GM21825 (cell line): ENCODE measurements at regions not wholly inside any gene's neighbourhood (a gene's known extent, or its start where the extent isn't known, plus 50 kb on each side); places are given as distances from the start of the nearest gene placed in this dataset.
"Not testable (repeated sequence)": the region's sequence is repeated elsewhere in the genome, so short reads cannot be mapped to it uniquely, and the experiment has no call there.

Experiments
- ATAC-seq: cut with Tn5 transposase; IDR thresholded peaks from one replicate; pipeline ENCODE4 v1.9.1; 2021; ENCODE audit warnings: mild to moderate bottlenecking, moderate library complexity; ENCODE audit not compliant: unreplicated experiment

DNA sequence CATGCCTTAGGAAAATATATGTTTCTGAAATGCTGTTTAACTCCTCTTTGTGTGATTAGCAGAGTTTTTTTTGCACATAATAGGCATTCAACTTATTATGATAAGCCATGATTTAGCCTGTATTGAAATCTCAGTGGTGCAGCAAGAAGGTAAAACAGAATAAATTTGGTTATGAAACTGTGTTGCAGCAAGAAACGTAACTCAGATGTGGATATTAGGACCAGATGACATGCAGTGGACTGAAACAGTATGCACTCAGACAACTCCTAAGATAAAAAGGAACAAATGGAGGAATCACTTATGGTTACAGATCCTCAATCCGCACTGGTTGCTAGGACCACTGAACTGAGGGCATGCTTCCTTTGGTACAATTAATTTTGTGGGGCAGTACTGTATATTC, 254.2 kb upstream of the HSF2 start:
- no peak for ATAC-seq

DNA sequence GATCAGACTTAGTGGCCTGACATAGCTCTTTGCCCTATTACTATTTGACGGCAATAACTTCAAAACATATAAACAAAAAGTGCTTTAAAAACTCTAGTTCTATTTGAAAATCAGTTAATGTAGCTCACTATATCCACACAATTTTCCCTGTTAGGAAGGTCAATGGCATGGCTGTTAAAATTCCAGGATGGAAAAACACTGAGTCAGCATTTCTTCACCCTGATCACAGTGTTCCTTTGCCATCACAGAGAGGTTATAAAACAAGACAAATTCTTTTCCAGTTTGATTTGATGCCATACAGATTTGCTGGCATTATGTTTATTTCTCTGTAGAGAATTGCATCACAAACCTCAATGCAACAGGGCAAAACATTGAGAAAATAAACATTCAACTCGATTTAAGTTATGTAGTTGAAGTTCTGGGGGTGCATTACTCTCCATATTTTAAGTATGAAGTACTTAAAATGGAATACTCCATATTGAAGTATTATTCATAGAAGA, 253.7 kb upstream of the HSF2 start:
- ATAC-seq: no peak

DNA sequence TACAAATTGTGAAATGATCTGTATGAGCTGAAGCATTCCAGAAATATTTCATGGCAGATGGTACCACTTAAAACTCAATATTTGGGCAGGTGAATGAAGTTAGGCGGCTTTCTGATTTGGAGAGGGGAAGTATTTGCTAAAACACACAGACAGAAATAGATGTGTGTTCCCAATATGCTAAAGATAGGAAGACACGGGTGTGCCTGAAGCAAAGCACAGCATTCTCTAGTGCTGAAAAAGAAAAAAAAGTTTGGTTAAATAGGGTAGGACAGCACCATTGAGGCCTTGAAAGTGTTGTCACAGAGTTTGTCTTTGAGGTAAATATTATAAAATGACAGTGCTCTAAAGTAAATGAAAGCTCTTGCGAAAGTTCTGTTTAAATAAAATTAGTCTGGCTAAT, 252.2 kb upstream of the HSF2 start:
- ATAC-seq: no peak

- no peak for ATAC-seq
Observed at GRCh38 chr6:122151066-122151465, 248.4 kb upstream of the HSF2 start.

DNA sequence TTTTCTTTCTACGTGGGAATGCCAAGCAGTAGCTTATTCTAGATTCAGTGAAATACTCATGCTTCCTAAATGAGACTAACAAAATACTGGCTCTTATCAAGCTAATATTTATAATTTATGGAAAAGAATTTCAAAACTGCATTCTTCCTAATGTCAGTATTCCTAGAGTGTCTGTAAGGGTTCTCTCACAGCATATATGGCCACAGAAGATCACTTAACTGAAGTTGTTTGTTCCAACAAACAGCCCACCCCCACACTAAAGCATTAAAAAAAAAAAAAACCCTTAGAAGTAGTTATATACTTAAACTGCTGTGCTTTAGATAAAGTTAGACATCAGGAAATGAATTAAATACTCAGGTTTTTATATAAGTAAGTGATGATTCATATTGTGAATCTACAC, 247.7 kb upstream of the HSF2 start:
- no peak for ATAC-seq

- no peak for ATAC-seq
Observed at GRCh38 chr6:122153557-122153956, 245.9 kb upstream of the HSF2 start.

- no peak for ATAC-seq
Observed at GRCh38 chr6:122154155-122154554, 245.3 kb upstream of the HSF2 start.

DNA sequence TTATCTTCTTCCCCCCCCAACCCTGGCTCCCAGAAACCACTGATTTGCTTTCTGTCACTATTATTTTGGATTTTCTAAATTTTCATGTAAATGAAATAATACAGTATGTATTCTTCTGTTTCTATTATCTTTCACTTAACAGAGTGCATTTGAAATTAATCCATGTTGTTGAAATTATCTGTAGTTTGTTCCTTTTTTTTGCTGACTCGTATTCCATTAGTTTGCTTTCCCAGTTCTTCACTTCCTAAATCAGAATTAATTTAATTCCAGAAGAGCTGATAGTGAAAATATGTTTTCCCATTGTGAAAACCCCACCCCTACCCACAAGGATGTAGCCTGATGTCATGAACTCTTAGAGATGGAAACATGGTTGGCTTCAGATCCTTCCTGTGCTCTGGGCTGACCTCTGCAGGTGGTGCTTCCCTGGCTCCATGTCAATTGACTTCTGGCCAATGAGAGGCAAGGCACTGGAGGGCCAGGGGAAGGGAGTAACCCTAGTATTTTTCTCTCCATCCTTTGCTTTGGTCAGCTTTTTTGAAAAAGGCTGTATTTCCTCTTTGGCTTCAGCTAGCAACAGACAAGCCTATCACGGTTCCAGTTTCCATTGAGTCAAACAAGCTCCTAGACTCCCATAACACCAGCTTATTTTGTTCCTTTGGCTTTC, 244.4 kb upstream of the HSF2 start:
- ATAC-seq: no peak

GRCh38 chr6:122161136-122161535, 238.3 kb upstream of the HSF2 start:
- ATAC-seq: no peak

DNA sequence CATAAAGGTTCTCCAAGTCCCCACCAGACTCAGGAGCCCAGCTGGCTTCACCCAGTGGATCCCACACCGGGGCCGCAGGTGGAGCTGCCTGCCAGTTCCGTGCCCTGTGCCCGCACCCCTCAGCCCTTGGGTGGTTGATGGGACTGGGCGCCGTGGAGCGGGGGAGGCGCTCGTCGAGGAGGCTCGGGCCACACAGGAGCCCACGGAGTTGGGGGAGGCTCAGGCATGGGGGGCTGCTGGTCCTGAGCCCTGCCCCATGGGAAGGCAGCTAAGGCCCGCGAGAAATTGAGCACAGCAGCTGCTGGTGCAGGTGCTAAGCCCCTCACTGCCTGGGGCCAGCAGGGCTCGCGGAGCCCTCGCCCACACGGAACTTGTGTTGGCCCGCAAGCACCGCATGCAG, 234.4 kb upstream of the HSF2 start:
- ATAC-seq: no peak

GRCh38 chr6:122170274-122170673, 229.2 kb upstream of the HSF2 start:
- ATAC-seq: no peak

DNA sequence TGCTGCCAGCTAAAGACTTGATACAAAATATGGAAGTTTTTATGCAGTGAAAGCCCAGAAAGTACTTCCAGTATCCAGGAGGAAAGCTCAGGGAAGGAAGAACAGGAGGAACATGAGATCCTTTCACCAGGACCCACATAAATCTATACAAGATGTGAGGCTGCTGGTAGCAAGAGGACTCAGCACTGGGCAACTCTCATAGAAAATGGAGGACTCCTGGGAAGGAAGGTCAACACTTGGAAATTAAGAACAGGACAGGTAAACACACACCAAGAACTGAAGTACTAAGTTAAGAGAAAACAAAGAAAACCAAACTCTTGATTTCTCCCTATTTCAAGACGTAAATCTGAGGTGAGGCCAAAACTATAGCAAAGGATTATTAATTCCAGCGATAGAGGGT, 220.5 kb upstream of the HSF2 start:
- no peak for ATAC-seq

GRCh38 chr6:122180132-122180531, 219.3 kb upstream of the HSF2 start:
- ATAC-seq: no peak

DNA sequence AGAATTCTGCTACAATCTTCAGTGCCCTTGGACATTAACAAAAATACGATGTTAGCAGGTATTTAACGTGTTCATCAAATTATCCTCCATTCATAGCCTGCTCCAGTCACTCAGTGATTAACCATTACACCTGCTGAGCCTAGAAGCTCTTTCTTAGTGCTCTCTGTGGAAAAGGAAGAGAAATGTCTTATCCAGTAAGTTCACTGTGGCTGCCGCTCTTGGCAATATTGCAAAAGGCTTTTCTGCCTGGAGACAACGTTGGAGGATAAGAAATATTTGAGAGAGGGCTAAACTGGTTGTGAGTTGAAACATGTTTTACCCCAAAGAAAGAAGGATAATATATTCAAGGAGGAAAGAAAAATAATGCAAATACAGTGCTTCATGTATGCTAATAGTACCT, 217.4 kb upstream of the HSF2 start:
- ATAC-seq: no peak

GRCh38 chr6:122184401-122184827, 215.0 kb upstream of the HSF2 start:
- no peak for ATAC-seq

- not testable (repeated sequence) for ATAC-seq
Observed at GRCh38 chr6:122185458-122185857, 214.0 kb upstream of the HSF2 start.

GRCh38 chr6:122187186-122187585, 212.3 kb upstream of the HSF2 start:
- no peak for ATAC-seq

DNA sequence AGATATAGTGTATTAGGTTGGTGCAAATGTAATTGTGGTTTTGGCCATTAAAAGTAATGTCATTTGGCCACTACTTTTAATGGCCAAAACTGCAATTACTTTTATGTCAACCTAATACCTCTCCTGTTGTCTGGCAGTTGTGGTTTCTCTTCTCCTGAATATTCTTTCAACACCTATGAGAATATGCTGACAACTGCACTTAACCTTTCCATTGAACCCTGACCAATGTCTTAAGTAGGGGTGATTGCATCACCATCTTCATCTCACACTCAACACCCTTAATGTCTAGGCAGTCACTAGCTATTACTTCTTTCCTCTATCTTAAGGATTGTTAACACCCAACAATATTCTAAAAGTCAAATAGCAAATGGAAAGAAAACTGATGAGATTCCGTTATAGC, 200.5 kb upstream of the HSF2 start:
- no peak for ATAC-seq

- ATAC-seq: no peak
Observed at GRCh38 chr6:122200440-122200839, 199.0 kb upstream of the HSF2 start.

- ATAC-seq: no peak
Observed at GRCh38 chr6:122202576-122203137, 196.8 kb upstream of the HSF2 start.

GRCh38 chr6:122207061-122207460, 192.4 kb upstream of the HSF2 start:
- ATAC-seq: no peak

DNA sequence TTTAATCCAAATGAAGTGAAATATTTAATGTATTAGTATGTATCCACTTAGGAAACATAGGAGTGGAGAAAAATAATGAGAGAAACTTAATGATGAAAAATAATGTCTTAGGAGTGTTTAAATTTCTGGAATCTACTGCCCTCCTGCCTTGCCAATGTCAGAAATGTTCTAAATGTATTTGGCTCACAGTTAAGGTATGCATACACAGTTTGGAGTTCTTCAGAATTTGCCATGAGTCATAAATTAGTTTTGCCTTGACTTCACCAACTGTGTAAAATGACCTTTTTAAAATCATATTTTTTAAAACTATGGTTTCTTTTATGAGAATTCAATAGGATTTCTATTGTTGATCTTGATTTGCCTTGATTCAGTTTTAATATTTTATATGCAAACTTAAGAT, 191.7 kb upstream of the HSF2 start:
- ATAC-seq: no peak
